CD4-positive, alpha-beta T cell treated with Interleukin-21 for 1 hour (primary cell): ENCODE measurements at regions not wholly inside any gene's neighbourhood (a gene's known extent, or its start where the extent isn't known, plus 50 kb on each side); places are given as distances from the start of the nearest gene placed in this dataset.
"Not testable (repeated sequence)": the region's sequence is repeated elsewhere in the genome, so short reads cannot be mapped to it uniquely, and the experiment has no call there.

ENCODE experiments used
- DNase-seq: peaks from one replicate; pipeline ENCODE4 v3.0.0-alpha.2; 2020

- not testable (repeated sequence) for DNase-seq
Observed at GRCh38 chr7:155397758-155398714, 59.9 kb upstream of the EN2 start.

DNA sequence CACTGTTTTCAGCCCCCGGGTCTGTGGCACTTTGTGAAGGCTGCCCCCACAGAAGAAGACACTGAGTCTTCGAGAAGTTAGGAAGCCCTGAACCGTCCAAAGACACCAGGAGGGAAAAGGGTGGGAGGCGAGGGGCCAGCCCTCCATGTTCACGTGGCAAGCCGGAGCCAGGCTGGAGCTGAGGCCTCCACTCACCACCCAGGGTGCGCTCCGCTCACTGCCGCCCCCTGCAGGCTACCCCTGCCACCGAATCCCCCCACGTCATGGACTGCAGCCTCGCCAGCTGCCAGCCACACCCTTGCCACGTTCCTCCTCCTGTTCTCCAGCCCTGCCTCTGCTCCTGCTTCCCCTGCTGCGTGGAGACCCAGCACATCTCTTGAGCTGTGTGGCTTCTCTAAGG lies 59.0 kb upstream of the EN2 start:
- DNase-seq: no peak

DNA sequence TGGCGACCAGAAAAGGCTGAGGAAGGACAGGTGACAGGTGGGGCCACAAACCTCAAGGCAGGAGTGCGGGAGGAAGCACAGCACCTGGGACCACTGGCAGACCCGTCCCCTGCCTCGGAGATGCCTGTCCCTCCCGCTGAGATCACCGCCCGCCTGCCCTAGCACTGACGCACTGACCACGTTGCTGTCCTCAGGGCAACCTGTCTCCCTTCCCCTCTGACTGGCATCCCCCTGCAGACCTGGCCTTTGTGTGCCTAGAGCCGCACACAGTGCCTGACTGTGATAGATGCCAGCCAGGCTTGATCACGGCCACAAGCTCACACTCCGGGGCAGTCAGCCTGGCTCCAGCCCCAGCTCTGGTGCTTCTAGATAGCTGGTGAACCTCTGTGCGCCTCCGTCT lies 58.4 kb upstream of the EN2 start:
- no peak for DNase-seq

DNA sequence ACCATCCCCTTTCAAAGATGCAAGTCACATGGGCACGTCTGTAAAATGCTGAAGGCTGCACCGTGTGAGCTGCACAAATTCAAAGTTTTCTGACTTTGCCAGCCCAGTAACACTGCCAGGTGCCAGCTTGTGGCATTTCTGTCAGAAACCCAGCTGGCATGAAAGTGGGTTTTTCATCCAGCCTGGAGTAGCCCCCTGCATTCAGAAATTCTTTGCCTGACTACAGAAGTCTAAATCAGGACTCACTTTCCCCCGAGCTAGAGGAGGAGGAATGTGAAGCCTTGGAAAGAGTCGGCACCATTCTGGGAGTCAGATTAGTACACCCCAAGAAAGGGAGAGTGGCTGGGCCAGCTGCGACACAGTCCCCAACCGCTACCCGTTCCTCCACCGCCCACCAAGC lies 56.7 kb upstream of the EN2 start:
- no peak for DNase-seq

DNA sequence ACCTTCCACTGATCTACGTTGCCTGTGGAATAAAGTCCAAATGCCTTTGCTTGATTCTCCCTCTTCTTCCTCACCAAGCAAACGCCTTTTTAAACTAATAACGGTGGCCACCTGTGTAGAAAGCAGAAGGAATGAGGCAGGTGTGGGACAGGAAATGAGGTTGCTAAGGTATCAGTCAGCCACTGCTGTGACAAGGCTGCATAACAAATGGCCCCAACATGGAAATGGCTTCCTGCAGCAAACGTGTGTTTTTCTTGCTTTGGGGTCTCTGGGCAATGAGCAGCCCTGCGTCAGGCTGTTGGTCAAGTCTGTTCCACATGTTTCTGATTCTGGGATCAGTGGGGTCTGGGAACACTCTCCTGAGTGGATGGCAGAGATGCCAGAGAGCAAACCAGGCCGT lies 56.0 kb upstream of the EN2 start:
- DNase-seq: no peak

DNA sequence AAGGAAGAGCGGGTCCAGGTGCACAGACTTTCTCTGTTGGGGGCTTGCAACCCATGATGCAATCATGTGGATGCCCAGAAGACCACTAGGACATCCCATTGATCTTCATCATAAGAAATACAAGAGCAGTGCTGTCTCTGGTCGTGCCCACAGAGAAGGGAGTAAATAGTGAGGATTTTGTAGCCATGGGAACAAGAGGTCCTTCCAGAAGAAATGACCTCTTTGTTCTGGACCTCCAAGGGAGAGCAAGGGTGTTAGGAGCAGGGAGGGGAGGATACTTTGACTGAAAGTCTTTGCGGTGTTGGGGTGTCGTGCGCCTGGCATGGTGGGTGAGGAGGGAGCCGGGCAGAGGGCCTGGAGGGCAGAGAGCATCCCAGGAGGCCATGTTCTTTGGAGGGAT lies 55.0 kb upstream of the EN2 start:
- no peak for DNase-seq

DNA sequence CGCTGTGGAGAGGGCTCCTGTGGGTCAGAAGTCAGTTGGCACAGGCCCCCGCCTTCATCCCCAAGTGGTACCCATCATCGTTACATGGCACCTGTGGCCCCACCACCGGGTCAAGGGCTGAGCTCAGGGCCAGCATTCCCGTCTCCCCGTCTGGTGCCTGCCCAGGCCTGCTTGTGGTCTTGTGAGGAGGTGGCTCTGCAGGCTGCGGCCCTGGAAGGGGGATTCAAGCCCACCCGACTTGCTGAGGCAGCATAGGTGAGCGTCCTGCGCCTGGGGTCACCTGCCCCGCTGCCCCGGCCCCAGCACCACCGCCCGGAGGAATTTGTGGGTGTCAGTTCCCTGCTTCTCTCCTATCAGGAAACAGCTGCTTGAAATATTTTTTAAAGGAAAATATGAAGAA lies 53.0 kb upstream of the EN2 start:
- DNase-seq: no peak

DNA sequence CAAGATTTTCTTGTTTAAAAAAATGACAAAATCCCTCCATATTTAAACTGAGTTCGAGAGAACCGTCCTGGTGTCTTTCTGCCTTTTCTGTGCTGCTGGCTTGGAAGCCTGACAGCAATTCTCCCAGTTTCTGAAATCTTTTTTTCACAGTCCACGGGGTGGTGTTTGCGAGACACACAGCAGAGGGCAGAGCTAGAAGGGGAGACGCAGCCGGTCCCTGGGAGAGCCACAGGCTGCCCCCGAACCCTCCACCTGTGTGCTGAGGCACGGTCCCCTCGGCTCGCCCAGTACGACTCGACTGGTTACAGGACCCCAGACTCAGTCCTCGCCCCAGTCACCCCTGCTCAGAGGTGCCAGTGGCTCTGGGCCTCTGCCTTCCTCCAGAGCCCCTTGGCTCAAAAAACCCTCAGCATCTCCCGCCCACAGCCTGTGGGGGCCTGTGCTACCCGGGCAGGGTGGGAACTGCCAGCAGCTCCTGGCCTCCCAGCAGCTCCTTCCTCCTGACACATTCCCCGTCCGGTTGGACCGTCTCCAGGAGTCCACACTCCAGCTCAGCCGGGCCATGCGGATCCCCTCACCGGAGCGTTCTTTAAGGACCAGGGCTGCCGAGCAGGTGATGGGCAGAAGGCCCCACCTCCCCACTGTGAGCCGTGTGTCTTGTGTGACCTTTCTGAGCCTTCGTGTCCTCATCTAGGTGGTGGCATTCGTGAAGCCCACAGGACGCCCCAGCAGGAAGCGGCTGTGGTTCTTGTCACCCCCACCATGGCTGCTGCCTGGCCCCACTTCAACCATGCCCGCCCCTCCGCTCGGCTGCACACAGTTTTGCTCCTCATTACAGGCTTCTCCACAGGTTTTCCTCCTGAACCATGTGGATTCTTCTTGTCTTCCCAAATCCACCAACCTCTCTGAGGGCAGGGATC lies 52.3 kb upstream of the EN2 start:
- peak; percentile 6 for DNase-seq

- no peak for DNase-seq
Observed at GRCh38 chr7:155407799-155408198, 50.1 kb upstream of the EN2 start.
